HEK293 (cell line): ENCODE measurements at regions not wholly inside any gene's neighbourhood (a gene's known extent, or its start where the extent isn't known, plus 50 kb on each side); places are given as distances from the start of the nearest gene placed in this dataset.

Experiments
- KLF9 ChIP-seq: fragments of 450-650 bp; formaldehyde crosslinking; IDR thresholded peaks from 2 replicates; pipeline ENCODE4 v1.5.1; 2016; ENCODE audit warnings: missing biosample characterization, missing genetic modification characterization, low read depth
- ZNF629 ChIP-seq: fragments of 450-650 bp; formaldehyde crosslinking; IDR thresholded peaks from 2 replicates; pipeline ENCODE4 v1.5.1; 2017; ENCODE audit warnings: missing biosample characterization, missing genetic modification characterization
- TF ChIP-seq, protein P1 (sequence below): fragments of 450-650 bp; formaldehyde crosslinking; IDR thresholded peaks from 2 replicates; pipeline ENCODE4 v1.5.1; 2016; ENCODE audit warnings: missing biosample characterization, missing genetic modification characterization
- TF ChIP-seq, protein P2 (sequence below): fragments of 450-650 bp; formaldehyde crosslinking; IDR thresholded peaks from 2 replicates; pipeline ENCODE4 v1.5.1; 2016; ENCODE audit warnings: missing biosample characterization, missing genetic modification characterization

DNA sequence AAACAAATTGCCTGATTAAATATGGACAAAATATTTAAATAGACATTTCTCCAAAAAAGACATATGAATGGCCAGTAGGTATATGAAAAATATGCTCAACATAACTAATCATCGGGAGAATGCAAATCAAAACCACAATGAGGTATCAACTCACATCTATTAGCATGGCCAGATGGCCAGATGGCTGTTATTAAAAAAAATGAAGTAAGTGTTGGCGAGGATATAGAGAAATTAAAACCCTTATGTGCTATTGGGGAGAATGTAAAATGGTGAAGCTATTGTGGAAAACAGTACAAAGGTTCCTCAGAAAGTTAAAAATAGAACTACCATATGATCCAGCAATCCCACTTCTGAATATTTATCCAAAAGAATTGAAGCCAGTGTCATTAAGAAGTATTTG lies 272.3 kb upstream of the ZNF804A start:
- TF ChIP-seq, protein P1, sequence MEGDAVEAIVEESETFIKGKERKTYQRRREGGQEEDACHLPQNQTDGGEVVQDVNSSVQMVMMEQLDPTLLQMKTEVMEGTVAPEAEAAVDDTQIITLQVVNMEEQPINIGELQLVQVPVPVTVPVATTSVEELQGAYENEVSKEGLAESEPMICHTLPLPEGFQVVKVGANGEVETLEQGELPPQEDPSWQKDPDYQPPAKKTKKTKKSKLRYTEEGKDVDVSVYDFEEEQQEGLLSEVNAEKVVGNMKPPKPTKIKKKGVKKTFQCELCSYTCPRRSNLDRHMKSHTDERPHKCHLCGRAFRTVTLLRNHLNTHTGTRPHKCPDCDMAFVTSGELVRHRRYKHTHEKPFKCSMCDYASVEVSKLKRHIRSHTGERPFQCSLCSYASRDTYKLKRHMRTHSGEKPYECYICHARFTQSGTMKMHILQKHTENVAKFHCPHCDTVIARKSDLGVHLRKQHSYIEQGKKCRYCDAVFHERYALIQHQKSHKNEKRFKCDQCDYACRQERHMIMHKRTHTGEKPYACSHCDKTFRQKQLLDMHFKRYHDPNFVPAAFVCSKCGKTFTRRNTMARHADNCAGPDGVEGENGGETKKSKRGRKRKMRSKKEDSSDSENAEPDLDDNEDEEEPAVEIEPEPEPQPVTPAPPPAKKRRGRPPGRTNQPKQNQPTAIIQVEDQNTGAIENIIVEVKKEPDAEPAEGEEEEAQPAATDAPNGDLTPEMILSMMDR (tag by site-specific recombination) = no peak
- TF ChIP-seq ZNF629 (tag by site-specific recombination) (no peak), KLF9 (no peak)
- TF ChIP-seq, protein P2, sequence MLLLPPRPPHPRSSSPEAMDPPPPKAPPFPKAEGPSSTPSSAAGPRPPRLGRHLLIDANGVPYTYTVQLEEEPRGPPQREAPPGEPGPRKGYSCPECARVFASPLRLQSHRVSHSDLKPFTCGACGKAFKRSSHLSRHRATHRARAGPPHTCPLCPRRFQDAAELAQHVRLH (tag by site-specific recombination) = no peak
